ENCODE measurements at regions not wholly inside any gene's neighbourhood (a gene's known extent, or its start where the extent isn't known, plus 50 kb on each side); places are given as distances from the start of the nearest gene placed in this dataset.
A peak's percentile ranks its signal among the peaks of the same experiment; 100 is the strongest.
"Not testable (repeated sequence)": the region's sequence is repeated elsewhere in the genome, so short reads cannot be mapped to it uniquely, and the experiment has no call there.

- DNase-seq: no peak
Measured at GRCh38 chr6:27770724-27771123, 141.5 kb downstream of the OR2B2 start.

- no peak for DNase-seq
Measured at GRCh38 chr6:27768556-27768955, 143.6 kb downstream of the OR2B2 start.

GRCh38 chr6:27767851-27768250 is 144.3 kb downstream of the OR2B2 start:
- DNase-seq: no peak

- no peak for DNase-seq
Measured at GRCh38 chr6:27766405-27766804, 145.8 kb downstream of the OR2B2 start.

- no peak for DNase-seq
Measured at GRCh38 chr6:27765028-27765590, 147.1 kb downstream of the OR2B2 start.

- DNase-seq: no peak
Measured at GRCh38 chr6:27761391-27761790, 150.8 kb downstream of the OR2B2 start.

GRCh38 chr6:27760464-27760863 is 151.7 kb downstream of the OR2B2 start:
- no peak for DNase-seq

GRCh38 chr6:27759930-27760329 is 152.3 kb downstream of the OR2B2 start:
- DNase-seq: no peak

GRCh38 chr6:27758491-27758890 is 153.7 kb downstream of the OR2B2 start:
- no peak for DNase-seq

GRCh38 chr6:27757307-27757706 is 154.9 kb downstream of the OR2B2 start:
- peak; percentile 57 for DNase-seq

- no peak for DNase-seq
Measured at GRCh38 chr6:27755768-27756167, 156.4 kb downstream of the OR2B2 start.

- no peak for DNase-seq
Measured at GRCh38 chr6:27754408-27754782, 157.8 kb downstream of the OR2B2 start.

GRCh38 chr6:27753668-27754407 is 158.4 kb downstream of the OR2B2 start:
- peak; percentile 70 for DNase-seq

GRCh38 chr6:27752038-27752885 is 159.9 kb downstream of the OR2B2 start:
- DNase-seq: peak; percentile 38

- no peak for DNase-seq
Measured at GRCh38 chr6:27748661-27749060, 163.5 kb downstream of the OR2B2 start.

- DNase-seq: no peak
Measured at GRCh38 chr6:27747637-27748036, 164.6 kb downstream of the OR2B2 start.

GRCh38 chr6:27746860-27747259 is 165.3 kb downstream of the OR2B2 start:
- not testable (repeated sequence) for DNase-seq

- DNase-seq: no peak
Measured at GRCh38 chr6:27743787-27744186, 168.4 kb downstream of the OR2B2 start.

GRCh38 chr6:27742833-27743573 is 169.2 kb downstream of the OR2B2 start:
- no peak for DNase-seq

GRCh38 chr6:27739902-27740301 is 172.3 kb downstream of the OR2B2 start:
- DNase-seq: not testable (repeated sequence)

- DNase-seq: no peak
Measured at GRCh38 chr6:27736686-27737085, 175.5 kb downstream of the OR2B2 start.

- DNase-seq: no peak
Measured at GRCh38 chr6:27728442-27728841, 183.8 kb downstream of the OR2B2 start.

- DNase-seq: no peak
Measured at GRCh38 chr6:27726619-27727023, 185.6 kb downstream of the OR2B2 start.
